ENCODE measurements at regions not wholly inside any gene's neighbourhood (a gene's known extent, or its start where the extent isn't known, plus 50 kb on each side); places are given as distances from the start of the nearest gene placed in this dataset.
"Not testable (repeated sequence)": the region's sequence is repeated elsewhere in the genome, so short reads cannot be mapped to it uniquely, and the experiment has no call there.

DNA sequence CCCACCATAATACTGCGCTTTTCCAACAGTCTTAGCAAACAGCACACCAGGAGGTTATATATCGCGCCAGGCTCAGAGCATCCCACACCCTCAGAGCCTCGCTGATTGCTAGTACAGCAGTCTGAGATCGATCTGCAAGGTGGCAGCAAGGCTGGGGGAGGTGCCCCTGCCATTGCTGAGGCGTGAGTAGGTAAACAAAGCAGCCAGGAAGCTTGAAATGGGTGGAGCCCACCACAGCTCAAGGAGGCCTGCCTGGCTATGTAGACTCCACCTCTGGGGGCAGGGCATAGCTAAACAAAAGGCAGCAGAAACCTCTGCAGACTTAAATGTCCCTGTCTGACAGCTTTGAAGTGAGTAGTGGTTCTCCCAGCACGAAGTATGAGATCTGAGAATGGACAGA, 211.5 kb downstream of the HTR1B start:
- not testable (repeated sequence) for TF ChIP-seq POLR2A (IDR thresholded peaks at IDR 0.05)
- TF ChIP-seq, protein P1, sequence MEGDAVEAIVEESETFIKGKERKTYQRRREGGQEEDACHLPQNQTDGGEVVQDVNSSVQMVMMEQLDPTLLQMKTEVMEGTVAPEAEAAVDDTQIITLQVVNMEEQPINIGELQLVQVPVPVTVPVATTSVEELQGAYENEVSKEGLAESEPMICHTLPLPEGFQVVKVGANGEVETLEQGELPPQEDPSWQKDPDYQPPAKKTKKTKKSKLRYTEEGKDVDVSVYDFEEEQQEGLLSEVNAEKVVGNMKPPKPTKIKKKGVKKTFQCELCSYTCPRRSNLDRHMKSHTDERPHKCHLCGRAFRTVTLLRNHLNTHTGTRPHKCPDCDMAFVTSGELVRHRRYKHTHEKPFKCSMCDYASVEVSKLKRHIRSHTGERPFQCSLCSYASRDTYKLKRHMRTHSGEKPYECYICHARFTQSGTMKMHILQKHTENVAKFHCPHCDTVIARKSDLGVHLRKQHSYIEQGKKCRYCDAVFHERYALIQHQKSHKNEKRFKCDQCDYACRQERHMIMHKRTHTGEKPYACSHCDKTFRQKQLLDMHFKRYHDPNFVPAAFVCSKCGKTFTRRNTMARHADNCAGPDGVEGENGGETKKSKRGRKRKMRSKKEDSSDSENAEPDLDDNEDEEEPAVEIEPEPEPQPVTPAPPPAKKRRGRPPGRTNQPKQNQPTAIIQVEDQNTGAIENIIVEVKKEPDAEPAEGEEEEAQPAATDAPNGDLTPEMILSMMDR (IDR thresholded peaks at IDR 0.05) = not testable (repeated sequence)
